ENCODE measurements at regions not wholly inside any gene's neighbourhood (a gene's known extent, or its start where the extent isn't known, plus 50 kb on each side); places are given as distances from the start of the nearest gene placed in this dataset.

GRCh38 chr20:55567826-55568225, 437.5 kb downstream of the CBLN4 start:
- no peak overlapping the region for H3K4me2 ChIP-seq (ENCODE audit: low read depth, low read length, poor library complexity, severe bottlenecking)
- no peaks in the 10 kb centered on the region for H3F3A ChIP-seq (ENCODE audit: low read depth)
- no peak overlapping the region for H2AFZ ChIP-seq (ENCODE audit: low read length)
- H3K27me3 ChIP-seq (ENCODE audit: insufficient read depth, low read length, poor library complexity, severe bottlenecking) = no peaks in the 10 kb centered on the region
- no peaks in the 10 kb centered on the region for H3K9me2 ChIP-seq (replicated peaks; ENCODE audit: low read depth, low read length)
- H3K9ac ChIP-seq (ENCODE audit: low read depth, low read length, poor library complexity, severe bottlenecking) = no peak overlapping the region
- H3K9me3 ChIP-seq (ENCODE audit: insufficient read depth, low read depth, low read length) = no peaks in the 10 kb centered on the region
- H3K36me3 ChIP-seq (ENCODE audit: insufficient read depth, low read length) = no peaks in the 10 kb centered on the region
- no peaks in the 10 kb centered on the region for H3K79me2 ChIP-seq (ENCODE audit: insufficient read depth, low read length)
- TF ChIP-seq EZH2phosphoT487 (IDR thresholded peaks at IDR 0.05; ENCODE audit: borderline replicate concordance) = no peak
- TF ChIP-seq, protein P1, sequence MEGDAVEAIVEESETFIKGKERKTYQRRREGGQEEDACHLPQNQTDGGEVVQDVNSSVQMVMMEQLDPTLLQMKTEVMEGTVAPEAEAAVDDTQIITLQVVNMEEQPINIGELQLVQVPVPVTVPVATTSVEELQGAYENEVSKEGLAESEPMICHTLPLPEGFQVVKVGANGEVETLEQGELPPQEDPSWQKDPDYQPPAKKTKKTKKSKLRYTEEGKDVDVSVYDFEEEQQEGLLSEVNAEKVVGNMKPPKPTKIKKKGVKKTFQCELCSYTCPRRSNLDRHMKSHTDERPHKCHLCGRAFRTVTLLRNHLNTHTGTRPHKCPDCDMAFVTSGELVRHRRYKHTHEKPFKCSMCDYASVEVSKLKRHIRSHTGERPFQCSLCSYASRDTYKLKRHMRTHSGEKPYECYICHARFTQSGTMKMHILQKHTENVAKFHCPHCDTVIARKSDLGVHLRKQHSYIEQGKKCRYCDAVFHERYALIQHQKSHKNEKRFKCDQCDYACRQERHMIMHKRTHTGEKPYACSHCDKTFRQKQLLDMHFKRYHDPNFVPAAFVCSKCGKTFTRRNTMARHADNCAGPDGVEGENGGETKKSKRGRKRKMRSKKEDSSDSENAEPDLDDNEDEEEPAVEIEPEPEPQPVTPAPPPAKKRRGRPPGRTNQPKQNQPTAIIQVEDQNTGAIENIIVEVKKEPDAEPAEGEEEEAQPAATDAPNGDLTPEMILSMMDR (conservative IDR thresholded peaks at IDR 0.05; ENCODE audit: low read length) = no peak
- no peak overlapping the region for H3K4me3 ChIP-seq (ENCODE audit: low read length, poor library complexity, severe bottlenecking)
- no peaks in the 10 kb centered on the region for H3K4me1 ChIP-seq (ENCODE audit: insufficient read depth, low read length, poor library complexity, severe bottlenecking)
- no peaks in the 10 kb centered on the region for H4K20me1 ChIP-seq (ENCODE audit: insufficient read depth, low read length, poor library complexity, severe bottlenecking)

DNA sequence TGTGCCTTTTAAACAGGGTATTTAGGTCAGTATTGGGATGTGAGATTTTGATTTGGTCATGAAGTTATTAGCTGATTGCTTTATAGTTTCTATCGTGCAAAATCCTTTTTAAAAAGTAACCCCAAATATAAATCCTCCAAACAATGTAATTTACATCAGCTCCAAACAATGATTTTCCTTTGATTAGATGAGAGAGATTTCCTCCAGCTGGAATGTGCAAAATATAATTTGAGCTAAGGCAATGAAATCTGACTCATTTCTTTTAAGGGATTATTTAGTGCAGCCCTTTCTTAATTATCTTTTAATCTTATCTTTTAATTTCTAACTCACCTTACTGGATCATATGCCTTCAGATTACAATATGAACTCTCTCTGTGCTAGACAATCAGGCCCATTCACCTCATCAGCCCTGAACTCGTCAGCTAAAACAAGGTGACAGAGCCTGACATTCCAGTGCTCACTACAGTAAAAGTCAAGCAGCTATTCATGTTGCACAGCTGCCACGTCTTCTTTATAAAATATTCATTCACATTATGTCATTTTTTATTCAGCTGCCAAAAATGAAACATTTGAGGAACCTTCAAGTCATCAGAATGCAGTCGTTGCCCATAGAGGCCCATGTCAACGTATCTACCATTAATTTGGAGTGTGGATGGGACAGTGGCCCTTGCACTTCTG, 440.1 kb downstream of the CBLN4 start:
- H4K20me1 ChIP-seq (ENCODE audit: insufficient read depth, low read length, poor library complexity, severe bottlenecking) = no peaks in the 10 kb centered on the region
- H3K4me1 ChIP-seq (ENCODE audit: insufficient read depth, low read length, poor library complexity, severe bottlenecking) = no peaks in the 10 kb centered on the region
- no peaks in the 10 kb centered on the region for H3K79me2 ChIP-seq (ENCODE audit: insufficient read depth, low read length)
- no peak for TF ChIP-seq EZH2phosphoT487 (IDR thresholded peaks at IDR 0.05; ENCODE audit: borderline replicate concordance)
- TF ChIP-seq, protein P1 (conservative IDR thresholded peaks at IDR 0.05; ENCODE audit: low read length) = no peak
- H3K4me3 ChIP-seq (ENCODE audit: low read length, poor library complexity, severe bottlenecking) = no peak overlapping the region
- no peaks in the 10 kb centered on the region for H3K36me3 ChIP-seq (ENCODE audit: insufficient read depth, low read length)
- H3K9me2 ChIP-seq (replicated peaks; ENCODE audit: low read depth, low read length) = no peaks in the 10 kb centered on the region
- no peaks in the 10 kb centered on the region for H3K27me3 ChIP-seq (ENCODE audit: insufficient read depth, low read length, poor library complexity, severe bottlenecking)
- no peak overlapping the region for H2AFZ ChIP-seq (ENCODE audit: low read length)
- H3K4me2 ChIP-seq (ENCODE audit: low read depth, low read length, poor library complexity, severe bottlenecking) = no peak overlapping the region
- H3K9me3 ChIP-seq (ENCODE audit: insufficient read depth, low read depth, low read length) = no peaks in the 10 kb centered on the region
- no peak overlapping the region for H3K9ac ChIP-seq (ENCODE audit: low read depth, low read length, poor library complexity, severe bottlenecking)
- H3F3A ChIP-seq (ENCODE audit: low read depth) = no peaks in the 10 kb centered on the region

- H3K4me3 ChIP-seq (ENCODE audit: low read length, poor library complexity, severe bottlenecking) = no peak overlapping the region
- no peaks in the 10 kb centered on the region for H3K9me3 ChIP-seq (ENCODE audit: insufficient read depth, low read depth, low read length)
- TF ChIP-seq, protein P1 (conservative IDR thresholded peaks at IDR 0.05; ENCODE audit: low read length) = no peak
- TF ChIP-seq EZH2phosphoT487 (IDR thresholded peaks at IDR 0.05; ENCODE audit: borderline replicate concordance) = no peak
- no peaks in the 10 kb centered on the region for H3K27me3 ChIP-seq (ENCODE audit: insufficient read depth, low read length, poor library complexity, severe bottlenecking)
- H3K9me2 ChIP-seq (replicated peaks; ENCODE audit: low read depth, low read length) = no peaks in the 10 kb centered on the region
- no peaks in the 10 kb centered on the region for H3F3A ChIP-seq (ENCODE audit: low read depth)
- H3K36me3 ChIP-seq (ENCODE audit: insufficient read depth, low read length) = no peaks in the 10 kb centered on the region
- no peaks in the 10 kb centered on the region for H4K20me1 ChIP-seq (ENCODE audit: insufficient read depth, low read length, poor library complexity, severe bottlenecking)
- H3K9ac ChIP-seq (ENCODE audit: low read depth, low read length, poor library complexity, severe bottlenecking) = no peak overlapping the region
- H3K79me2 ChIP-seq (ENCODE audit: insufficient read depth, low read length) = no peaks in the 10 kb centered on the region
- no peak overlapping the region for H3K4me2 ChIP-seq (ENCODE audit: low read depth, low read length, poor library complexity, severe bottlenecking)
- H2AFZ ChIP-seq (ENCODE audit: low read length) = no peak overlapping the region
- no peaks in the 10 kb centered on the region for H3K4me1 ChIP-seq (ENCODE audit: insufficient read depth, low read length, poor library complexity, severe bottlenecking)
Measured at GRCh38 chr20:55561259-55561658, 444.1 kb downstream of the CBLN4 start.
